ENCODE measurements at regions not wholly inside any gene's neighbourhood (a gene's known extent, or its start where the extent isn't known, plus 50 kb on each side); places are given as distances from the start of the nearest gene placed in this dataset.

DNA sequence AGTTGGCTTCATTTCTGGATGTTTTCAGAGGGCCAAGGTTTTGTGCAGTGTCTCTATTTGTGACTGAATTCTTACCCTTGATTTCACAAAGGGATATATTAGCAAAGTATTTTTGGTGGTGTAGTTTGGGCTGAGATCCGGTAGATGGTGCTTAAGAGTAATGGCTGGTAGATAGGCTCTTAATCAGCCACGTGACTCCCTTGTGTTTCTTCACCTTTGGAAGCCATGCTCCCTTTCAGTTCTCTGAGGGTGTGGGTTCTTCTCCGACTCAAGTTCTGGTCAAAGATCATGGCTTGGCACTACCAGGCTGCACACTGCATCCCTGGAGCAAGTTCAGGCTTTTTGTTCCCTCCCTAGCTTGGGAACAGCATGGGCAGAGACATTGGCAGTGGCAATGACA is 887.3 kb downstream of the CDH8 start:
- ATAC-seq (ENCODE audit: low FRiP score in 2 of 2) (no peak), DNase-seq (no peak)
- TF ChIP-seq, protein P1, sequence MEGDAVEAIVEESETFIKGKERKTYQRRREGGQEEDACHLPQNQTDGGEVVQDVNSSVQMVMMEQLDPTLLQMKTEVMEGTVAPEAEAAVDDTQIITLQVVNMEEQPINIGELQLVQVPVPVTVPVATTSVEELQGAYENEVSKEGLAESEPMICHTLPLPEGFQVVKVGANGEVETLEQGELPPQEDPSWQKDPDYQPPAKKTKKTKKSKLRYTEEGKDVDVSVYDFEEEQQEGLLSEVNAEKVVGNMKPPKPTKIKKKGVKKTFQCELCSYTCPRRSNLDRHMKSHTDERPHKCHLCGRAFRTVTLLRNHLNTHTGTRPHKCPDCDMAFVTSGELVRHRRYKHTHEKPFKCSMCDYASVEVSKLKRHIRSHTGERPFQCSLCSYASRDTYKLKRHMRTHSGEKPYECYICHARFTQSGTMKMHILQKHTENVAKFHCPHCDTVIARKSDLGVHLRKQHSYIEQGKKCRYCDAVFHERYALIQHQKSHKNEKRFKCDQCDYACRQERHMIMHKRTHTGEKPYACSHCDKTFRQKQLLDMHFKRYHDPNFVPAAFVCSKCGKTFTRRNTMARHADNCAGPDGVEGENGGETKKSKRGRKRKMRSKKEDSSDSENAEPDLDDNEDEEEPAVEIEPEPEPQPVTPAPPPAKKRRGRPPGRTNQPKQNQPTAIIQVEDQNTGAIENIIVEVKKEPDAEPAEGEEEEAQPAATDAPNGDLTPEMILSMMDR (IDR thresholded peaks at IDR 0.05): no peak
- TF ChIP-seq EP300 (IDR thresholded peaks at IDR 0.05) (no peak), POLR2AphosphoS5 (IDR thresholded peaks at IDR 0.05) (no peak), POLR2A (IDR thresholded peaks at IDR 0.05) (no peak)
- Histone ChIP-seq H3K4me1 (no peaks in the 10 kb centered on the region), H3K4me3 (no peak overlapping the region), H3K27ac (no peak overlapping the region), H3K36me3 (no peaks in the 10 kb centered on the region), H3K27me3 (no peaks in the 10 kb centered on the region), H3K9me3 (no peaks in the 10 kb centered on the region)
- WGBS, 2 donors: 71 to 78% methylated on average over 3 of the region's 3 CpGs

DNA sequence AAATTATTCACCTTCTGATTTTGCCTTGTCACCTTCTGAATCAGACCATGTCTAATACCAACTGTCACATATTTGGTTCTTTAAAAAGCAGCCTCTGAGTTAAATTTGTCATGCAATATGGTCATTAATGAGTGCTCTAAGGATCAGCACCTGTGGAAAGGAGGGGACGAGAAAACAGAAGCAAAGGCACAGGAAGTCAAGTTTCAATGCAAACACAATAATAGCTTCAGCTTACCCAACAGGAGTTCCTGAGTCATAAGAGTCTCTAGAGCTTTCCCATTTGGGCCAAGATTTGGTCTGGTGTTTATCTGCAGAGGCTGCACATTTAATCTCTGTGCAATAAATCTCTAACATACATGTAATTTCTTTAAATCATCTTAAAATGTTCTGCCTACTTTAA is 889.8 kb downstream of the CDH8 start:
- DNase-seq (no peak), ATAC-seq (ENCODE audit: low FRiP score in 2 of 2) (no peak)
- H3K4me1 ChIP-seq: no peaks in the 10 kb centered on the region
- H3K9me3 ChIP-seq: no peaks in the 10 kb centered on the region
- 46 to 56% methylated on average over 1 of the region's 1 CpG for WGBS, 2 donors
- no peak overlapping the region for H3K4me3 ChIP-seq
- no peak overlapping the region for H3K27ac ChIP-seq
- no peaks in the 10 kb centered on the region for H3K36me3 ChIP-seq
- TF ChIP-seq POLR2A (IDR thresholded peaks at IDR 0.05) (no peak), POLR2AphosphoS5 (IDR thresholded peaks at IDR 0.05) (no peak), EP300 (IDR thresholded peaks at IDR 0.05) (no peak)
- TF ChIP-seq, protein P1 (IDR thresholded peaks at IDR 0.05): no peak
- H3K27me3 ChIP-seq: no peaks in the 10 kb centered on the region

DNA sequence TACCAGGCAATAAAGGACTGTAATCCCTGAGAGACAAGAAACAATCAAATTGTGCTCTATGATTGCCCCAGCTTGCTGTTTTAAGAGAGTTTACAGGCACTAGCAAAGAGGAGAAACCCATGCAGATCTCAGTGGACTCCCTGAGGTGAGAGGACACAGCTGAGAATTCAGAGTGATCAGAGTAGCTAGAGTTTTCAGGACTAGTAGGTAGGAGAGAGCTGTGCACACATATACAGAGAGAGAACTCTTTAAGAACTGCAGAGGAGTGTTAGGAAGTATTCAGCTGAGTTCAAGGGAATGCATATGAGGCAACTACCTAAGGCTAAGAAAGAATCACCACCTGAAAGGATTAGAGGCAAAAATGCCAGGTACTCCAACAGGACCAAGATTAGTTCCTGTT is 904.8 kb downstream of the CDH8 start:
- Histone ChIP-seq H3K4me3 (no peak overlapping the region), H3K9me3 (no peaks in the 10 kb centered on the region), H3K36me3 (no peaks in the 10 kb centered on the region), H3K27ac (no peak overlapping the region), H3K4me1 (no peaks in the 10 kb centered on the region), H3K27me3 (no peaks in the 10 kb centered on the region)
- no peak for DNase-seq
- TF ChIP-seq POLR2A (IDR thresholded peaks at IDR 0.05) (no peak), EP300 (IDR thresholded peaks at IDR 0.05) (no peak), POLR2AphosphoS5 (IDR thresholded peaks at IDR 0.05) (no peak)
- TF ChIP-seq, protein P1 (IDR thresholded peaks at IDR 0.05): no peak
- ATAC-seq (ENCODE audit: low FRiP score in 2 of 2): no peak

DNA sequence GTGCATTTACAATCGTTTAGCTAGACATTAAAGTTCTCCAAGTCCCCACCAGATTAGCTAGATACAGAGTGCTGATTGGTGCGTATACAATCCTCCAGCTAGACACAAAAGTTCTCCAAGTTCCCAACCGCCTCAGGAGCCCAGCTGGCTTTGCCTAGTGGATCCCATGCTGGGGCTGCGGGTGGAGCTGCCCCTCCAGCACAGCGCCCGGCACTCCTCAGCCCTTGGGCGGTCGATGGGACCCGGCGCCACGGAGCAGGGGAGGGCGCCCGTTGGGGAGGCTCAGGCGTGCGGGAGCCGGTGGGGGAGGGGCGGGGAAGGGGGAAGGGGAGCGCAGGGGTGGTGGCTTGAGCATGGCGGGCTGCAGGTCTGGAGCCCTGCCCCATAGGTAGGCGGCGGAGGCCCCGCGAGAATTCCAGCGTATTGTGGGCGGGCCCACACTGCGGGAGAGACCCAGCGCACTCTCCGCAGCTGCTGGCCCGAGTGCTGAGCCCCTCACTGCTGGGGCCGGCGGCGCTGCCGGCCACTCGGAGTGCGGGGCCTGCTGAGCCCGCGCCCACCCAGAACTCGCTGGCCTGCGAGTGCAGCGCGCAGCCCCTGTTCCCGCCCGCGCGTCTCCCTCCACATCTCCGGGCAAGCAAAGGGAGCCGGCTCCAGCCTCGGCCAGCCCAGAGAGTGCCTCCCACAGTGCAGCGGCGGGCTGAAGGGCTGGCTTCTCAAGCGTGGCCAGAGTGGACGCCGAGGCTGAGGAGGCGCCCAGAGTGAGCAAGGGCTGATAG is 907.5 kb downstream of the CDH8 start:
- WGBS, 2 donors: 93 to 96% methylated on average over 26 to 53 of the region's 54 CpGs
- ATAC-seq (ENCODE audit: low FRiP score in 2 of 2): no peak
- no peaks in the 10 kb centered on the region for H3K4me1 ChIP-seq
- no peaks in the 10 kb centered on the region for H3K36me3 ChIP-seq
- DNase-seq: peak in 1 of 2 donors; percentile 70
- no peaks in the 10 kb centered on the region for H3K9me3 ChIP-seq
- no peak for TF ChIP-seq EP300 (IDR thresholded peaks at IDR 0.05)
- H3K27ac ChIP-seq: no peak overlapping the region
- H3K4me3 ChIP-seq: no peak overlapping the region
- H3K27me3 ChIP-seq: no peaks in the 10 kb centered on the region

DNA sequence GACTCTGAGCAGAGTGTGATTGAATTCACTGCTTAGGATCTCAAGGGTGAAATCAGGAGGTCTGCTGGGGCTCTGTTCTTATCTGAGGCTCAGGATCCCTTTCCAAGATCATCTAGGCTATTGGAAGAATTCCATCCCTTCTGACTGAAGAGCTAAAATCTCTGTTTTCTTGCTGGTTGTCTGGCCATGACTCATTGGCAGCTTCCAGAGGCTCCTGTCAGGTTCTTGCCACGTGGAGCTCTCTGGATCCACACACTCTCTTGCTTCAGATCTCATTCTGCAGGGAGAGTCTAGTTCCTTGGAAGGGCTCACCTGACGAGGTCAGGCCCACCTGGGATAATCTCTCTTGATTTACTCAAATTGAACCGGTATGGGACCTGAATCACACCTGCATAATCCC is 930.7 kb downstream of the CDH8 start:
- H3K27ac ChIP-seq: no peak overlapping the region
- no peak overlapping the region for H3K4me3 ChIP-seq
- DNase-seq (no peak), ATAC-seq (ENCODE audit: low FRiP score in 2 of 2) (no peak)
- H3K27me3 ChIP-seq: no peaks in the 10 kb centered on the region
- 66 to 88% methylated on average over 2 to 3 of the region's 3 CpGs for WGBS, 2 donors
- H3K36me3 ChIP-seq: no peaks in the 10 kb centered on the region
- TF ChIP-seq, protein P1 (IDR thresholded peaks at IDR 0.05): no peak
- TF ChIP-seq POLR2AphosphoS5 (IDR thresholded peaks at IDR 0.05) (no peak), POLR2A (IDR thresholded peaks at IDR 0.05) (no peak), EP300 (IDR thresholded peaks at IDR 0.05) (no peak)
- no peaks in the 10 kb centered on the region for H3K4me1 ChIP-seq
- H3K9me3 ChIP-seq: no peaks in the 10 kb centered on the region

Measured in upper lobe of left lung (tissue), 6 donors.